Neural crest cell (in vitro differentiated cells): ENCODE measurements at regions not wholly inside any gene's neighbourhood (a gene's known extent, or its start where the extent isn't known, plus 50 kb on each side); places are given as distances from the start of the nearest gene placed in this dataset.

Source experiments
- DNase-seq: peaks from one replicate; pipeline ENCODE4 v3.0.0; 2021; ENCODE audit warnings: low read depth, mixed read lengths, low spot score
- H3K27ac Mint-ChIP-seq: one replicate; pipeline ENCODE4 v1.8.0; 2021; ENCODE audit warnings: mild to moderate bottlenecking, mixed read lengths; ENCODE audit not compliant: unreplicated experiment
- H3K27me3 Mint-ChIP-seq: 2 replicates; pipeline ENCODE4 v1.8.0; 2021; ENCODE audit warnings: low read depth, mild to moderate bottlenecking, mixed read lengths
- H3K36me3 Mint-ChIP-seq: 2 replicates; pipeline ENCODE4 v1.8.0; 2021; ENCODE audit warnings: low read depth, mild to moderate bottlenecking, mixed read lengths
- H3K4me1 Mint-ChIP-seq: 2 replicates; pipeline ENCODE4 v1.8.0; 2021; ENCODE audit warnings: mixed read lengths
- H3K4me3 Mint-ChIP-seq: one replicate; pipeline ENCODE4 v1.8.0; 2021; ENCODE audit warnings: mild to moderate bottlenecking, mixed read lengths
- H3K9me3 Mint-ChIP-seq: 2 replicates; pipeline ENCODE4 v1.8.0; 2021; ENCODE audit warnings: mixed read lengths
- TF ChIP-seq, protein P1 (sequence below): fragments of 200-600 bp; sonication (generic); conservative IDR thresholded peaks from 2 replicates; pipeline ENCODE4 v1.5.0; 2021; ENCODE audit warnings: antibody characterized with exemption, mild to moderate bottlenecking

DNA sequence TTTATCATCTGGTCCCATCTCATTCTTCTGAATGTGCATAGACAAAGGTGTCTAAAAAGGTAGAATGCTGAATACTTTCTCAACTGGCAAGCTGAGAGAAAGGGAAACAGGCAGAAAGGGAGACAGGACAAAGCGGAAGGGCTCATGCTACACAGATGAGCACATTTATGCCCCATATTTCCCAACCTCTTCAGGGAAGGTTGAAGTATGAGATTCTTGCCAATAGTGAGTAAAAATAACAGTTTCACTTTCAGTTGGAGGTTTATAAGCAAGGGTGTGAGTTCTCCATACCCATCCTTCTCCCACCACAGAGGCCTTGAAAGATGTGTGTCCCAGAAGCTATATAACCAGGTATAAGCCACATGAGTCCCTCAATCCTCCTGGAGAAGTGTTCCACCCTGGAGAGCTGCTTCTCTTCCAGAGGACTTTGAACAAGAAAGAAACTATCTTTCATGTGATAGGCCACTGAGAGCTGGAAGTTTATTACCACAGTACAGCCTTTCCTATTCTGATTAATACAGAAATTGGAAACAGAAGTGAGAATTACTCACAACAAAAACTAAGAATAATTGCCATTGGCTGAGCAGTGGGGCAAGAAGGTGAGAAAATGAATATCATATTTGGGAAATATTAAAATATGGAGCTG lies 709.4 kb upstream of the NR2F2 start:
- TF ChIP-seq, protein P1, sequence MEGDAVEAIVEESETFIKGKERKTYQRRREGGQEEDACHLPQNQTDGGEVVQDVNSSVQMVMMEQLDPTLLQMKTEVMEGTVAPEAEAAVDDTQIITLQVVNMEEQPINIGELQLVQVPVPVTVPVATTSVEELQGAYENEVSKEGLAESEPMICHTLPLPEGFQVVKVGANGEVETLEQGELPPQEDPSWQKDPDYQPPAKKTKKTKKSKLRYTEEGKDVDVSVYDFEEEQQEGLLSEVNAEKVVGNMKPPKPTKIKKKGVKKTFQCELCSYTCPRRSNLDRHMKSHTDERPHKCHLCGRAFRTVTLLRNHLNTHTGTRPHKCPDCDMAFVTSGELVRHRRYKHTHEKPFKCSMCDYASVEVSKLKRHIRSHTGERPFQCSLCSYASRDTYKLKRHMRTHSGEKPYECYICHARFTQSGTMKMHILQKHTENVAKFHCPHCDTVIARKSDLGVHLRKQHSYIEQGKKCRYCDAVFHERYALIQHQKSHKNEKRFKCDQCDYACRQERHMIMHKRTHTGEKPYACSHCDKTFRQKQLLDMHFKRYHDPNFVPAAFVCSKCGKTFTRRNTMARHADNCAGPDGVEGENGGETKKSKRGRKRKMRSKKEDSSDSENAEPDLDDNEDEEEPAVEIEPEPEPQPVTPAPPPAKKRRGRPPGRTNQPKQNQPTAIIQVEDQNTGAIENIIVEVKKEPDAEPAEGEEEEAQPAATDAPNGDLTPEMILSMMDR = no peak
- H3K4me3 Mint-ChIP-seq = no peak overlapping the region
- H3K27me3 Mint-ChIP-seq = no peaks in the 10 kb centered on the region
- H3K27ac Mint-ChIP-seq = peak overlapping the region; percentile 75
- peaks cover 13% of the 10 kb centered on the region for H3K36me3 Mint-ChIP-seq
- peaks cover 16% of the 10 kb centered on the region for H3K4me1 Mint-ChIP-seq
- peaks cover 23% of the 10 kb centered on the region for H3K9me3 Mint-ChIP-seq
- no peak for DNase-seq

DNA sequence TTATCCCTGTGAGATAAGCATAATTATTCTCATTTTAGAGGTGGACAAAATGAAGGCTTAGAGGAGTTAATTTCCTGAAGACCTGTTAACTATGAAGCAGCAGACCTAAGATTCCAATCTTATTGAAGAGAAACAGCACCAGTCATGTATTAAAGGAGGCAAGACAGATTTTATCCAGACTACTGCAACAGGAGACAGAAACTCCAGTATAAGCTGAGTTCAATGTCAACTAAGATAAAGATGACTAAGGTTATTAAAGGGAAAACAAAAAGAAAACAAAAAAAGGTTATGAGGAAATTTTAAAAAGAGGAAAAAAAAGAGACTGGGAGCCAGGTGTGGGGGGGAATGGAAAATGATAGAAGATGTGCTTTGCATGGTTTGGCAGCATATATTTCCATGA lies 707.7 kb upstream of the NR2F2 start:
- Mint-ChIP-seq H3K4me3 (no peak overlapping the region), H3K27me3 (no peaks in the 10 kb centered on the region), H3K4me1 (peaks cover 30% of the 10 kb centered on the region), H3K9me3 (peaks cover 22% of the 10 kb centered on the region), H3K36me3 (peaks cover 12% of the 10 kb centered on the region), H3K27ac (no peak overlapping the region)
- TF ChIP-seq, protein P1 = no peak
- no peak for DNase-seq

DNA sequence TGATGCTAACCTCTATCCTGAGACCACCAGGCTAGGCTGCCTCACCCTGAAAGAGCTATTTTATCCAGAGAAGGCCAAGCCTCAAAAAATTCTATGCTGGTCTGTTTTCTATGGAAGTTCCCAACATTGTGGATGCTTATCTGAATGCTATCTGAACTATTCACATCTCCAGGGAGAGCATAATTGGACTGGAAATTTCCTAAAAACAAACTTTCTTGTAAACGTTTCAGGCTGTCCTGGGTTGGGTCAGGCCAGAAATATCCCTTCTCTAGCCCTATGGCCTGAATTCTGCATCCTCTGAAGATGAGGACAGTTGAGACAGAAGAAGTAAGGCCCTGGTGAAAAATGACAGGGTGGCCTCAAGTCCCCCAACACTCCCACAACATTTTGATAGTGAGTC lies 706.4 kb upstream of the NR2F2 start:
- Mint-ChIP-seq H3K4me1 (peaks cover 36% of the 10 kb centered on the region), H3K9me3 (peaks cover 20% of the 10 kb centered on the region), H3K4me3 (no peak overlapping the region), H3K36me3 (peaks cover 8% of the 10 kb centered on the region), H3K27ac (no peak overlapping the region), H3K27me3 (no peaks in the 10 kb centered on the region)
- no peak for DNase-seq
- TF ChIP-seq, protein P1 = no peak

DNA sequence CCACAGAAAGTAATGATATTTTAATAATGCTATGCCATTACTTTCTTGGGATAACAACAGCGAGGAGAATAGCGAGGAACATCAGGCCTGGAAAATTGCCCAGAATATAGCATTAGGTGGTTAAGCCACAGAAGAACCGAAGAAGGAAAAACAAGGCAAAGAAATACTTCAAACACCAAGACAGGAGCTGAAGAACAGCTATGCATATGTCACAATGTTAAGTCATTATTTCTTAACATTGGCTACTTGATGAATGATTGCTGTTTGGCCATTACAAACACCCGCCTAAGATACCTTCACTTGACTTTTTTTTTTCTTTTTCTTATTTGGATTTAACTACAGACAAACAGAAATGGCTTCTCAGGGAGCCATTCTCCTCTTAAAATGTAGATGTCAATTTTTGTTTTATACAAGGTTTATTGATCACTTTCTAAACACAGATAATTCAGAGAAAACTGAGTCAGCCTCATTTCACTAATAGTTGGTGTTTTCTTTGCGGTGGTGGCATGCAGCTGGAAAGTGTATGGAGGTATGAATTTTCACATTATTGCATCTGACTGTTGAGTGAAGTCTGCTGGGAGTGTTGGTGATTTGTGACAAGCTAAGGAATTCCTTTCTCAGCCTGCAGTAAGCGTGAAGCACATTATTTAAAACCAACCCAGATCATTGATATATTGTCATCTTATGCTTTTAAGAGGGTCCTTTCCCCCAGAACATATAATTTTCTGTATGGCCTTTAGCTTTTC lies 705.7 kb upstream of the NR2F2 start:
- DNase-seq = no peak
- Mint-ChIP-seq H3K27me3 (no peaks in the 10 kb centered on the region), H3K36me3 (peaks cover 8% of the 10 kb centered on the region), H3K27ac (no peak overlapping the region), H3K4me3 (no peak overlapping the region), H3K9me3 (peaks cover 20% of the 10 kb centered on the region), H3K4me1 (peaks cover 36% of the 10 kb centered on the region)
- TF ChIP-seq, protein P1 = no peak

DNA sequence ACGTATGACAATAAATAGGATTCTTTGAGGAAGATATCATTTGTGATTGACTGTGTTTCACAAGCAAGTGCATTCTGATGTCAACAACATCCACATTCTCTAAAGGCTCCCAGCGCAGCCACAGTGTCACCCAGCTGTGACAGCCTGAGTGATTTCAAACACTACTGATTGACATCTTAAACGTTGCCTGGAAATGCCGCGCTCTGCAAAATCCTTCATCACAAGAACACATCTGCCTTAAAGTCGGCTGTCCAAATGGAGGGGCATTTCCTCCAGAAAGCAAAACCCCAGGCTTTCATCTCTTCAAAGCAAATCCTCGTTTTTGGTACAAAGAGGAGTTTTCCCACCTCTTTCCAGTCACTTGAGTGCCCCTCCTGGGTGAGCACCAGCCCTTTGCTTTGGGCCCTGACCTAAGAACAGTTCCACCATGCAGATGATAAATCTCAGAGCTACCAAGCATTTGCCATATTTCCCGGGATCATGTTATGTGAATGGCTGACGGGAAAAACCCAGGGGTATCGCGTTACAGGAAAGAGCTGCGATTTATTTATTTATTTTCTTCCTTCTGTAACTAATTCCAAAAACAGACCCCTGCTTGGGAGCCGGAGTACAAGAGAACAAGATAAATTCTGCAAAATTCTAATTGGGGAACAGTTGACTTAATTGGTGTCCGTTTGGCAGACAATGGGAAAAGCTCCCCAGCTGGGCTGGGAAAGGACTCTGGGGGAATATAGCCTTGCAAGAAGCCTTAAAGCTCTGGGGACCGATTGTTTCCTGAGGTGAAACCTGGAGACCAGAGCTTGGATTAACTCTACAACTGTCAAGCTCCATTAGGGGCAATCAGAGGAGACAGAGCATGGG lies 703.8 kb upstream of the NR2F2 start:
- peaks cover 14% of the 10 kb centered on the region for H3K9me3 Mint-ChIP-seq
- peak; percentile 4 for DNase-seq
- H3K4me3 Mint-ChIP-seq = peak overlapping the region; percentile 44
- H3K4me1 Mint-ChIP-seq = peaks cover 36% of the 10 kb centered on the region
- no peaks in the 10 kb centered on the region for H3K27me3 Mint-ChIP-seq
- TF ChIP-seq, protein P1 = no peak
- peak overlapping the region; percentile 99 for H3K27ac Mint-ChIP-seq
- peaks cover 8% of the 10 kb centered on the region for H3K36me3 Mint-ChIP-seq
